Effector memory CD4-positive, alpha-beta T cell (primary cell): ENCODE measurements at regions not wholly inside any gene's neighbourhood (a gene's known extent, or its start where the extent isn't known, plus 50 kb on each side); places are given as distances from the start of the nearest gene placed in this dataset.
A peak's percentile ranks its signal among the peaks of the same experiment; 100 is the strongest.

Source experiments
- DNase-seq, 3 donors: peaks; one replicate each; pipeline ENCODE4 v3.0.0-alpha.2; 2020
- H3K27ac ChIP-seq: 2 replicates; pipeline ENCODE4 v1.7.0; 2013; ENCODE audit warnings: mild to moderate bottlenecking, low read length, moderate library complexity; ENCODE audit not compliant: insufficient read depth, poor library complexity, severe bottlenecking
- H3K27me3 ChIP-seq: replicated peaks from 2 replicates; pipeline ENCODE4 v1.7.0; 2013; ENCODE audit warnings: mild to moderate bottlenecking, low read length; ENCODE audit not compliant: insufficient read depth, control insufficient read depth, poor library complexity, severe bottlenecking
- H3K36me3 ChIP-seq: 2 replicates; pipeline ENCODE4 v1.7.0; 2013; ENCODE audit warnings: mild to moderate bottlenecking, low read length, moderate library complexity; ENCODE audit not compliant: control insufficient read depth, insufficient read depth
- H3K4me1 ChIP-seq: 2 replicates; pipeline ENCODE4 v1.7.0; 2013; ENCODE audit warnings: low read length, mild to moderate bottlenecking; ENCODE audit not compliant: control insufficient read depth, insufficient read depth, poor library complexity, severe bottlenecking
- H3K4me3 ChIP-seq: 2 replicates; pipeline ENCODE4 v1.7.0; 2013; ENCODE audit warnings: low read length, low read depth, mild to moderate bottlenecking; ENCODE audit not compliant: insufficient read depth, poor library complexity, severe bottlenecking
- H3K9me3 ChIP-seq: 2 replicates; pipeline ENCODE4 v1.7.0; 2013; ENCODE audit warnings: mild to moderate bottlenecking, low read length, moderate library complexity; ENCODE audit not compliant: control insufficient read depth

DNA sequence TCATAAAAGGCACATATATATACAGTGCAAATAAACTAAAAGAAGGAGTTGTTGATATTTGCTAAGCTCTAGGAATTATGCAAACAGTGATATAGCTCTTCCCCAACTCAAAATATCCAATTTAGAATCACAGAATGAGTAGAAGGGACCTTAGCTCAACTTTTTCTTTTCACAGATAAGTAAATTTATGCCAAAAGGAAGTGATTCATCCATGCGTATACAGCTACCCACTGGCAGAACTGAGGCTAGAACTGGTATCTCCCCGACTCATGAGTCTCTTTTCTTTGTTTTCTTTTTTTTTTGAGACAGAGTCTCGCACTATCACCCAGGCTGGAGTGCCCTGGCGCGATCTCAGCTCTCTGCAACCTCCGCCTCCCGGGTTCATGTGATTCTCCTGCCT lies 54.2 kb upstream of the SVIL start:
- peaks cover 11% of the 10 kb centered on the region for H3K4me1 ChIP-seq
- no peak overlapping the region for H3K4me3 ChIP-seq
- H3K27ac ChIP-seq, result no peak overlapping the region
- H3K9me3 ChIP-seq, result no peaks in the 10 kb centered on the region
- H3K36me3 ChIP-seq, result no peaks in the 10 kb centered on the region
- peak in 1 of 3 donors; percentile 1 for DNase-seq
- no peaks in the 10 kb centered on the region for H3K27me3 ChIP-seq

DNA sequence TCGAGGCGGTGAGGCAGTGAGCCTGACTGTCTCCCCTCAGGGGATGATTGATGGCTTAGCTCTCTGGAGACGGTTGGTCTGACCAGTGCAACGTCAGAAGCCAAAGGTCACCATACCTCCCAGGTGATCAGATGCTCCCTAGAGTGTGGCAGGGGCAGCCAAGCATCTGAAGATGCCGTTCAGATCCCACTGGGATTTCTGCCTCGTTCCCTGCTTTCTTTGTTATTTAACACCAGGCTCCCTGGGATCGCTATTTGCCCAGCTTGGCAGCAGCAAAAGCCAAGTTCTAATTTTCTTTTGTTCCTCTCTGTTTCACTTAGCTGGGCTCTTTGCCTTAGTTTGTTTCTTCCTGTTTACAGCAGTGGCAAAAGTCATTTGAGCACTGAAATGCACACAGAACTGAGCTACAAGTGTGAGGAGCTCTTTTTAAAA lies 53.5 kb upstream of the SVIL start:
- no peak overlapping the region for H3K27ac ChIP-seq

DNA sequence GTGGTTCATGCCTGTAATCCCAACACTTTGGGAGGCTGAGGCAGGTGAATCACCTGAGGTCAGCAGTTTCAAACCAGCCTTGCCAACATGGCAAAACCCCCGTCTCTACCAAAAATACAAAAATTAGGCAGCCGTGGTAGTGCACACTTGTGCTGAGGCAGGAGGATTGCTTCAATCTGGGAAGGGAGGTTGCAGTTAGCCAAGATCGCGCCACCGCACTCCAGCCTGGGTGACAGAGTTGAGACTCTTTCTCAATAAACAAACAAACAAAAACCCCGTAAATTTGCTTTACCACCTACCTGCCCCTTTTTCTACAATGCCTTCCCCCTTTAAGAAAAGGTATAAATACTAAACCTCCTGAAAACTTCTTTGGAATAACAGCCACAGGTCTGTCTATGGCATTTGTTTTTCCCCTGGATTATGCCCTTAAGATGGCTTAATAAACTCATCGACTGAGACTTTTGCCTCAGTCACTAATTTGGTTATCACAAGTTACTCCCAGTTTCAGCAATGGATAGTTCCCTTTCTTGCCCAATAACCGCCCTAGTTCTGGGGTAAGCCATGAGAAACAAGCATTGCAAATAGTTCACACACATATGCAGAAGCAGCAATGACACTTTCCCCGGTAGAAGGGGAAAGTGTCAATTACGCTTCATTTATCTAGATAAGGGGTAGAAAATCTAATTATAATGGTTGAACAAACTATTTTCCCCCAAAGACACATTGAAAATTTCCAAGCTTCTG lies 52.8 kb upstream of the SVIL start:
- H3K27me3 ChIP-seq, result no peaks in the 10 kb centered on the region
- DNase-seq, result no peak
- H3K36me3 ChIP-seq, result no peaks in the 10 kb centered on the region
- no peak overlapping the region for H3K4me3 ChIP-seq
- peaks cover 17% of the 10 kb centered on the region for H3K4me1 ChIP-seq
- H3K27ac ChIP-seq, result no peak overlapping the region
- H3K9me3 ChIP-seq, result no peaks in the 10 kb centered on the region

More for the DNA sequence above, 53.5 kb upstream of the SVIL start:
- Histone ChIP-seq H3K9me3 (no peaks in the 10 kb centered on the region), H3K36me3 (no peaks in the 10 kb centered on the region), H3K27me3 (no peaks in the 10 kb centered on the region), H3K4me1 (peaks cover 11% of the 10 kb centered on the region), H3K4me3 (no peak overlapping the region)
- no peak for DNase-seq

DNA sequence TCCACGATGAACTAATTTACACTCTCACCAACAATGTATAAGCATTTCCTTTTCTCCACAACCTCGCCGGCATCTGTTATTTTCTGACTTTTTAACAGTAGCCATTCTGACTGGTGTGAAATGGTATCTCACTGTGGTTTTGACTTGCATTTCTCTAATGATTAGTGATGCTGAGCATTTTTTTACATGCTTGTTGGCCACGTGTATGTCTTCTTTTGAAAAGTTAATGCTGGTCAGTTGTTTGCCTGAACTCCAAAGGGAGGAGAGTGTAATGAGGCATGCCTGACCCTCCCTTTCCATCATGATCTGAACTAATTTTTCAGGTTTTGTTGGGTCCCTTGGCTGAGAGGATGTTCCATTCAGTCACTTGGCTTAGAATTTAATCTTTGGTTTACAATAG lies 50.7 kb upstream of the SVIL start:
- peaks cover 36% of the 10 kb centered on the region for H3K4me1 ChIP-seq
- H3K9me3 ChIP-seq, result no peaks in the 10 kb centered on the region
- no peaks in the 10 kb centered on the region for H3K27me3 ChIP-seq
- H3K36me3 ChIP-seq, result no peaks in the 10 kb centered on the region
- no peak for DNase-seq
- no peak overlapping the region for H3K4me3 ChIP-seq
- H3K27ac ChIP-seq, result no peak overlapping the region
